ENCODE measurements at regions not wholly inside any gene's neighbourhood (a gene's known extent, or its start where the extent isn't known, plus 50 kb on each side); places are given as distances from the start of the nearest gene placed in this dataset.

DNA sequence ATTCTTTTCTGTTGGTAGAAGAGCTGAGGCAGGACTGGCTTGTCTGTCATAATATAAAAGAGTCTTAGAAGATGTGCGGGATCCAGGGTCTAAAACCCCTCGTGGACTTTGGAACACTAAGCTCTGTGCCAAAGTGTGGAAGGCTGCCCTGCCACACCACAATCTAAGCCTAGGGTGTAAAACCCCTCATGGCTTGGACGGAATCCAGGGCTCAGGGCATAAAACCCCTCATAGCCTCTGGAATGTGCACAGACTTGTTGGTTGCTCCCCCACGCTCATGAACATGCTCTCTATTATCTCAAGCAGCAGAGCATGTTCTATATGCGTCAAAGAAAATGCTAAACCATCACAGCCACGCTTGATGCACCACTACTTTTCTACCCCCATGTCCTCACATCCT, 483.6 kb downstream of the GABRG1 start:
- no peaks in the 10 kb centered on the region for H3K4me1 ChIP-seq (ENCODE audit: control insufficient read depth in 2 of 2, insufficient read depth in 2 of 2, low read length in 2 of 2)
- H3K27me3 ChIP-seq (ENCODE audit: control insufficient read depth in 2 of 2, insufficient read depth in 1 of 2, low read length in 1 of 2) = no peaks in the 10 kb centered on the region
- no peaks in the 10 kb centered on the region for H3K36me3 ChIP-seq (ENCODE audit: control insufficient read depth in 2 of 2, insufficient read depth in 2 of 2, low read length in 1 of 2)
- H3K27ac ChIP-seq (ENCODE audit: low read depth in 1 of 2, low read length in 1 of 2) = no peak overlapping the region
- DNase-seq (ENCODE audit: low read depth in 6 of 9, low spot score in 9 of 9) = no peak
- no peaks in the 10 kb centered on the region for H3K9me3 ChIP-seq (ENCODE audit: control insufficient read depth in 2 of 2, insufficient read depth in 1 of 2, low read length in 1 of 2)
- WGBS = 91% methylated on average over 6 of the region's 6 CpGs
- H3K4me3 ChIP-seq (ENCODE audit: low read length in 2 of 2) = no peak overlapping the region

DNA sequence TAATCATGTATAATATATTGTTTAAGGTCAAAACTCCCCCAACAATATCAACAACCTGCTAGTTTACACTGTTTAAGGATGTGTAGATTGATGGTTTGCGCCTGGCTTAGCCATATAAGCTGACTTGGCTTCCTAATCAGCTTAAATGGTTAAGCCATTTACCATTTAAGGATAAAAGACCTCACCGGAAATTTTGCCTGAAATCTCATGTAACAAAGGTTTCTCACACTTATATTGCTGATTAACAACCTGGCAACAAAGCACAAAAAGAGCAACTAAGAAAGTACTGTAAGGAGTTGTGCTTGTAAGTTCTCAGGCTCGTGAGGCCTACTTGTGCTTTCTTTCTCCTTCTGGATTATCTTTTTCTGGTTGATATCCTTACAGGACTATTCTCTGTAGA, 485.2 kb downstream of the GABRG1 start:
- whole genome bisulfite sequencing = 88% methylated on average over 3 of the region's 3 CpGs
- no peaks in the 10 kb centered on the region for H3K4me1 ChIP-seq (ENCODE audit: control insufficient read depth in 2 of 2, insufficient read depth in 2 of 2, low read length in 2 of 2)
- H3K36me3 ChIP-seq (ENCODE audit: control insufficient read depth in 2 of 2, insufficient read depth in 2 of 2, low read length in 1 of 2) = no peaks in the 10 kb centered on the region
- no peak for DNase-seq (ENCODE audit: low read depth in 6 of 9, low spot score in 9 of 9)
- H3K9me3 ChIP-seq (ENCODE audit: control insufficient read depth in 2 of 2, insufficient read depth in 1 of 2, low read length in 1 of 2) = no peaks in the 10 kb centered on the region
- no peak overlapping the region for H3K27ac ChIP-seq (ENCODE audit: low read depth in 1 of 2, low read length in 1 of 2)
- H3K4me3 ChIP-seq (ENCODE audit: low read length in 2 of 2) = no peak overlapping the region
- no peaks in the 10 kb centered on the region for H3K27me3 ChIP-seq (ENCODE audit: control insufficient read depth in 2 of 2, insufficient read depth in 1 of 2, low read length in 1 of 2)

DNA sequence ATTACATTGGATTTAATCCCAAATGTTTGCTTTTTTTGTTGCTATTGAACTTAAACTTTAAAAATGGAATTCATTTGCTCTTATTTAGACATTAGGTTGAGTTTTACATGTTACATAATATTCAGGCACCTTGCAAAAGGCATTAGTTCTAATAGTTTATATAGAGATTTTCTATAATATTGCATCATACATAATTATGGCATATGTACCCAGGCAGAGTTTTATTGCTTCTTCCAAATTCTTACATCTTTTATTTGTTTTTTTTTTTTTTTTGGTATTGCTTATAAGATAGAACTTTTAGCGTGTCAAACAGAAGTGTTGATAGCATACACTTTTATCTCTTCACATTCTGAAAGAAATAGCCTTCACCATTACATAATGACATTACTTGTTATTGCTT, 487.7 kb downstream of the GABRG1 start:
- no peak for DNase-seq (ENCODE audit: low read depth in 6 of 9, low spot score in 9 of 9)
- Histone ChIP-seq H3K36me3 (ENCODE audit: control insufficient read depth in 2 of 2, insufficient read depth in 2 of 2, low read length in 1 of 2) (no peaks in the 10 kb centered on the region), H3K27ac (ENCODE audit: low read depth in 1 of 2, low read length in 1 of 2) (no peak overlapping the region), H3K27me3 (ENCODE audit: control insufficient read depth in 2 of 2, insufficient read depth in 1 of 2, low read length in 1 of 2) (no peaks in the 10 kb centered on the region), H3K4me3 (ENCODE audit: low read length in 2 of 2) (no peak overlapping the region), H3K9me3 (ENCODE audit: control insufficient read depth in 2 of 2, insufficient read depth in 1 of 2, low read length in 1 of 2) (no peaks in the 10 kb centered on the region), H3K4me1 (ENCODE audit: control insufficient read depth in 2 of 2, insufficient read depth in 2 of 2, low read length in 2 of 2) (no peaks in the 10 kb centered on the region)
- WGBS = 94% methylated on average over 1 of the region's 1 CpG

DNA sequence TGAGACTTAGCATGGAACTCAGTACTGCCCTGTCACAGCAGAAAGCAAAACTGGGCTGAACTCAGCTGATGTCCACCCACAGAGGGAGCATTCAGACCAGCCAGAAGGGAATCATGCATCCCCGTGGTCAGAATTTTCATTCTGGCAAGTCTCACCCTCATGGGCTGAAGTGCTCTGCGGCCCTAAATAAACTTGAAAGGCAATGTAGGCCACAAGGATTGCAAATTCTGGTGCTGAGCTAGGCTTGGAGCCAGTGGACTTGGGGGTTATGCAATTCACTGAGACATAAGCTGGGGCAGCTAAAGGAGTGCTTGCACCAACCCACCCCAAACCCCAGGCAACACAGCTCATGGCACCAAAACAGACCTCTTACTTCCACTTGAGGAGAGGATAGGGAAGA, 494.1 kb downstream of the GABRG1 start:
- no peaks in the 10 kb centered on the region for H3K36me3 ChIP-seq (ENCODE audit: control insufficient read depth in 2 of 2, insufficient read depth in 2 of 2, low read length in 1 of 2)
- H3K4me1 ChIP-seq (ENCODE audit: control insufficient read depth in 2 of 2, insufficient read depth in 2 of 2, low read length in 2 of 2) = no peaks in the 10 kb centered on the region
- no peaks in the 10 kb centered on the region for H3K9me3 ChIP-seq (ENCODE audit: control insufficient read depth in 2 of 2, insufficient read depth in 1 of 2, low read length in 1 of 2)
- DNase-seq (ENCODE audit: low read depth in 6 of 9, low spot score in 9 of 9) = no peak
- H3K27ac ChIP-seq (ENCODE audit: low read depth in 1 of 2, low read length in 1 of 2) = no peak overlapping the region
- H3K27me3 ChIP-seq (ENCODE audit: control insufficient read depth in 2 of 2, insufficient read depth in 1 of 2, low read length in 1 of 2) = no peaks in the 10 kb centered on the region
- 89% methylated on average over 2 of the region's 2 CpGs for WGBS
- no peak overlapping the region for H3K4me3 ChIP-seq (ENCODE audit: low read length in 2 of 2)

DNA sequence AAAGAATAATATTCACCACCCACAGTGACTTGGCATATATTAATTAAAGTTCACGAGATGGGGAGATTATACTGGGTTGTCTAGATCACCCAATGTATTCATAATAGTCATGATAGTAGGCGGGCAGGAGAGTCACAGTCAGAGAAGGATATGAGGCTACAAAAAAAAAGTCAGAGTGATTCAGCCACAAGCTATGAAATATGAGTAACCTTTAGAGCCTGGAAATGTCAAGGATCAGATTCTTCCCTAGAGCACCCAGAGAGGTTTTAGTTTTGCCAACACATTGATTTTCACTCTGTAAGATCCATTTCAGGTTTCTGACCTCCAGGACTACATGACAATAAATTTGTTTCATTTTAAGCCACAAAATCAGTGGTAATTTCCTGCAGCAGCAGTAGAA, 501.9 kb downstream of the GABRG1 start:
- no peak for DNase-seq (ENCODE audit: low read depth in 6 of 9, low spot score in 9 of 9)
- WGBS = 91% methylated on average over 2 of the region's 2 CpGs
- no peaks in the 10 kb centered on the region for H3K9me3 ChIP-seq (ENCODE audit: control insufficient read depth in 2 of 2, insufficient read depth in 1 of 2, low read length in 1 of 2)

DNA sequence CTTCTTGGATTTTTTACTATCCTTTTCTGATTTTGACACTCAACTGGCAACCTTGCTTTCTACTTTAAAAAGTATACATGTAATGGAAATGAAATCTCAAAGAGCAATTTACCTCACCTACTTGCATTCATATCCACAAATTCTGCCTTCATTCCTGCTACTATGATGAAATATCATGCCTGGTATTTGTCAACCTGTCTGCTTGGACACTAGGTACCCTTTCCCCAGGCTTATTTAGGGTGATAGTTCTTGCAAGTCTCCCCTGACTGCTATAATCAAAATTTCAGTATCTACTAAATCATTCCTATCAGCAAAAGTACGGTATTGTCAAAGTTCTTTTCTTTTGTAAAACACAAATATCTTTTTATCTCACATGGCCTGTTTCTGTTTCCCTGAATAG, 503.0 kb downstream of the GABRG1 start:
- WGBS = 94% methylated on average over 1 of the region's 1 CpG
- DNase-seq (ENCODE audit: low read depth in 6 of 9, low spot score in 9 of 9) = no peak
- no peaks in the 10 kb centered on the region for H3K27me3 ChIP-seq (ENCODE audit: control insufficient read depth in 2 of 2, insufficient read depth in 1 of 2, low read length in 1 of 2)
- no peak overlapping the region for H3K27ac ChIP-seq (ENCODE audit: low read depth in 1 of 2, low read length in 1 of 2)
- no peak overlapping the region for H3K4me3 ChIP-seq (ENCODE audit: low read length in 2 of 2)
- H3K9me3 ChIP-seq (ENCODE audit: control insufficient read depth in 2 of 2, insufficient read depth in 1 of 2, low read length in 1 of 2) = no peaks in the 10 kb centered on the region
- H3K36me3 ChIP-seq (ENCODE audit: control insufficient read depth in 2 of 2, insufficient read depth in 2 of 2, low read length in 1 of 2) = no peaks in the 10 kb centered on the region
- no peaks in the 10 kb centered on the region for H3K4me1 ChIP-seq (ENCODE audit: control insufficient read depth in 2 of 2, insufficient read depth in 2 of 2, low read length in 2 of 2)

More for the DNA sequence above, 501.9 kb downstream of the GABRG1 start:
- Histone ChIP-seq H3K4me3 (ENCODE audit: low read length in 2 of 2) (no peak overlapping the region), H3K36me3 (ENCODE audit: control insufficient read depth in 2 of 2, insufficient read depth in 2 of 2, low read length in 1 of 2) (no peaks in the 10 kb centered on the region), H3K27ac (ENCODE audit: low read depth in 1 of 2, low read length in 1 of 2) (no peak overlapping the region), H3K27me3 (ENCODE audit: control insufficient read depth in 2 of 2, insufficient read depth in 1 of 2, low read length in 1 of 2) (no peaks in the 10 kb centered on the region), H3K4me1 (ENCODE audit: control insufficient read depth in 2 of 2, insufficient read depth in 2 of 2, low read length in 2 of 2) (no peaks in the 10 kb centered on the region)

DNA sequence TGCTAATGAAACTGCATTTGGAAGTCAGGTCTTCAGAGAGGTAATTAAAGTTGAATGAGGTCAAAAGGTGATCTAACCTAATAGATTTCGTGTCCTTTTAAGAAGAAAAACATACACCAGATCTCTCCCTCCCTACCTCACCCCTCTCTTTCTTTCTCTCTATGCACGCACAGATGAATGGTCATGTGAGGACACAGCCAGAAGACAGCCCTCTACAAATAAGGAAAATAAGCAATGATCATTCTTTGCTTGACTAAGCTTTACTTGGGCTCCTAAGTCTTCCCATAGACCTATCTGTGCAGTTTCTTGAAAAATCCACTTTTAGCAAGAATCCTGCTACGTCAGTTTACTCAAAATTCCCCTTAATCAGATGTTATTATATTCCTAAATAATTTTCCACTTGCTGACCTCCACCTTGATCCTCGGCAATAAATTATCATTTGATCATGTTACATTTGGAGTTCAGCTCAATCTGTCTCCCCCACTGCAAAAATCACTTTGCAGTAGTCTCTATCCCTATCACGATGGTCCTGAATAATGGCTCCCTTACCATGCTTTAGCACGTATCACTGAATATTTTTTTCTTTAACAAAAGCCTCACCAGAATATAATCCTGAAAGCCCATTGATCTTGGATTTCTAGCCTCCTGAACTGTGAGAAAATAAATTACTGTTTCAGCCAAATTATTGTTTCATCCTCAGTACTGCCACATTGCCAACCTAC, 527.3 kb downstream of the GABRG1 start:
- Histone ChIP-seq H3K9me3 (ENCODE audit: control insufficient read depth in 2 of 2, insufficient read depth in 1 of 2, low read length in 1 of 2) (no peaks in the 10 kb centered on the region), H3K27ac (ENCODE audit: low read depth in 1 of 2, low read length in 1 of 2) (no peak overlapping the region), H3K36me3 (ENCODE audit: control insufficient read depth in 2 of 2, insufficient read depth in 2 of 2, low read length in 1 of 2) (no peaks in the 10 kb centered on the region), H3K27me3 (ENCODE audit: control insufficient read depth in 2 of 2, insufficient read depth in 1 of 2, low read length in 1 of 2) (no peaks in the 10 kb centered on the region), H3K4me1 (ENCODE audit: control insufficient read depth in 2 of 2, insufficient read depth in 2 of 2, low read length in 2 of 2) (no peaks in the 10 kb centered on the region), H3K4me3 (ENCODE audit: low read length in 2 of 2) (no peak overlapping the region)
- 78% methylated on average over 6 of the region's 6 CpGs for WGBS
- DNase-seq (ENCODE audit: low read depth in 6 of 9, low spot score in 9 of 9) = no peak

DNA sequence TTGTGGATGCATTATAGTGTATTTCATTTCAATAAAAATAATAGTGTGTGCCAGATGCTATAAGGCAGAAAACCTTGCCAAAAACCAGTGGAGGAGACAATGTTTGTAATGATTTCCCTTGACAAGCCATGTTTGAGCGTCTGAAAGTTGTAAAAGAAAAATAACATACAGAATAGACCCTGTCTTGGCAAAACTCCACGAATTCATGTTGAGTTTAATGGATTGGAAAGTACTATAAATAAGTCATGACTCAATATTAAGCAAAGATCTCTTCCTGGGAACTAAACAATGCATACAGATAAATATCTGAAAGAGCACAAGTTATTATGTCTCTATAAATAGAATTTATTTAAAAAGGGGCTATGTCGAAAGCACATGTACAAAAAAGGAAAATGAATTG, 543.5 kb downstream of the GABRG1 start:
- Histone ChIP-seq H3K4me1 (ENCODE audit: control insufficient read depth in 2 of 2, insufficient read depth in 2 of 2, low read length in 2 of 2) (no peaks in the 10 kb centered on the region), H3K27ac (ENCODE audit: low read depth in 1 of 2, low read length in 1 of 2) (no peak overlapping the region), H3K9me3 (ENCODE audit: control insufficient read depth in 2 of 2, insufficient read depth in 1 of 2, low read length in 1 of 2) (peaks cover 0 to 8% of the 10 kb centered on the region in 2 donors), H3K27me3 (ENCODE audit: control insufficient read depth in 2 of 2, insufficient read depth in 1 of 2, low read length in 1 of 2) (no peaks in the 10 kb centered on the region), H3K36me3 (ENCODE audit: control insufficient read depth in 2 of 2, insufficient read depth in 2 of 2, low read length in 1 of 2) (no peaks in the 10 kb centered on the region), H3K4me3 (ENCODE audit: low read length in 2 of 2) (no peak overlapping the region)
- 56% methylated on average over 3 of the region's 3 CpGs for WGBS
- no peak for DNase-seq (ENCODE audit: low read depth in 6 of 9, low spot score in 9 of 9)

DNA sequence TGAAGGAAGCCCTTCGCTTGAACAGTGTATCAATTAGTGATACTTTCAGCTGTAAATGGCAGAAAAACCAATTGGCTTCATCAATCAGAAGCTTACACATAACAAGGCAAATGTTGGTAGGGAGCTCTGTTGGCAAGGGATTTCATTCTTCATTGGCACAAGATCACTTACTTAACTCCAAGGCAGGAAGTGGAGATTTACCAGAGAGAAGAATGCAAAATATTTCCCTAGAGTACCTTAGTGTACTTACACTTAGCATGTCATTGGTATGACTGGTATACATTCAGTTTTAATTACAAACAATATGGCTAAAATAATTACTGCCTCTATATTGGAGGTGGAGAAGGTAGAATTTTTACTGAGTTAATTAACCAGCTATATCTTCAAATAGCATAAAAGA, 545.0 kb downstream of the GABRG1 start:
- Histone ChIP-seq H3K27ac (ENCODE audit: low read depth in 1 of 2, low read length in 1 of 2) (no peak overlapping the region), H3K9me3 (ENCODE audit: control insufficient read depth in 2 of 2, insufficient read depth in 1 of 2, low read length in 1 of 2) (no peaks in the 10 kb centered on the region), H3K4me3 (ENCODE audit: low read length in 2 of 2) (no peak overlapping the region), H3K4me1 (ENCODE audit: control insufficient read depth in 2 of 2, insufficient read depth in 2 of 2, low read length in 2 of 2) (no peaks in the 10 kb centered on the region), H3K36me3 (ENCODE audit: control insufficient read depth in 2 of 2, insufficient read depth in 2 of 2, low read length in 1 of 2) (no peaks in the 10 kb centered on the region), H3K27me3 (ENCODE audit: control insufficient read depth in 2 of 2, insufficient read depth in 1 of 2, low read length in 1 of 2) (no peaks in the 10 kb centered on the region)
- DNase-seq (ENCODE audit: low read depth in 6 of 9, low spot score in 9 of 9) = no peak
- WGBS = 93% methylated on average over 1 of the region's 1 CpG

Data from thymus (tissue), 11 donors.